ENCODE measurements at regions not wholly inside any gene's neighbourhood (a gene's known extent, or its start where the extent isn't known, plus 50 kb on each side); places are given as distances from the start of the nearest gene placed in this dataset.
"Not testable (repeated sequence)": the region's sequence is repeated elsewhere in the genome, so short reads cannot be mapped to it uniquely, and the experiment has no call there.

- no peak for DNase-seq (ENCODE audit: low spot score)
Measured at GRCh38 chr2:176926453-176926852, 286.1 kb upstream of the HNRNPA3 start.

- DNase-seq (ENCODE audit: low spot score) = not testable (repeated sequence)
Measured at GRCh38 chr2:176929387-176929786, 283.2 kb upstream of the HNRNPA3 start.

- no peak for DNase-seq (ENCODE audit: low spot score)
Measured at GRCh38 chr2:176931588-176932563, 280.7 kb upstream of the HNRNPA3 start.

GRCh38 chr2:176934131-176934530, 278.5 kb upstream of the HNRNPA3 start:
- no peak for DNase-seq (ENCODE audit: low spot score)

- no peak for DNase-seq (ENCODE audit: low spot score)
Measured at GRCh38 chr2:176934869-176935415, 277.7 kb upstream of the HNRNPA3 start.

GRCh38 chr2:176935543-176936102, 277.0 kb upstream of the HNRNPA3 start:
- no peak for DNase-seq (ENCODE audit: low spot score)

- no peak for DNase-seq (ENCODE audit: low spot score)
Measured at GRCh38 chr2:176936410-176936809, 276.2 kb upstream of the HNRNPA3 start.

GRCh38 chr2:176944998-176945397, 267.6 kb upstream of the HNRNPA3 start:
- DNase-seq (ENCODE audit: low spot score) = no peak

- DNase-seq (ENCODE audit: low spot score) = no peak
Measured at GRCh38 chr2:176947754-176948153, 264.8 kb upstream of the HNRNPA3 start.

- DNase-seq (ENCODE audit: low spot score) = not testable (repeated sequence)
Measured at GRCh38 chr2:176951218-176951617, 261.4 kb upstream of the HNRNPA3 start.

- no peak for DNase-seq (ENCODE audit: low spot score)
Measured at GRCh38 chr2:176956791-176957190, 255.8 kb upstream of the HNRNPA3 start.

- no peak for DNase-seq (ENCODE audit: low spot score)
Measured at GRCh38 chr2:176959614-176960013, 253.0 kb upstream of the HNRNPA3 start.

GRCh38 chr2:176960061-176960460, 252.5 kb upstream of the HNRNPA3 start:
- no peak for DNase-seq (ENCODE audit: low spot score)

- DNase-seq (ENCODE audit: low spot score) = no peak
Measured at GRCh38 chr2:176960736-176961520, 251.7 kb upstream of the HNRNPA3 start.

GRCh38 chr2:176961775-176962619, 250.6 kb upstream of the HNRNPA3 start:
- DNase-seq (ENCODE audit: low spot score) = no peak

- DNase-seq (ENCODE audit: low spot score) = no peak
Measured at GRCh38 chr2:176963568-176964287, 248.9 kb upstream of the HNRNPA3 start.

GRCh38 chr2:176967911-176968450, 244.6 kb upstream of the HNRNPA3 start:
- DNase-seq (ENCODE audit: low spot score) = no peak

GRCh38 chr2:176969642-176970359, 242.8 kb upstream of the HNRNPA3 start:
- no peak for DNase-seq (ENCODE audit: low spot score)

Measured in hematopoietic multipotent progenitor cell treated with erythropoietin and hydrocortisone succinate and interleukin-3 and kit ligand, for 17 days (in vitro differentiated cells).